Transverse colon (tissue), 4 donors: ENCODE measurements at regions not wholly inside any gene's neighbourhood (a gene's known extent, or its start where the extent isn't known, plus 50 kb on each side); places are given as distances from the start of the nearest gene placed in this dataset.

Source experiments
- DNase-seq: peaks from one replicate; pipeline ENCODE4 v3.0.0-alpha.2; 2019
- H3K27ac ChIP-seq, 4 donors: fragments of 200-600 bp; sonication (generic); 2 replicates each; pipeline ENCODE4 v1.5.1; 2016 to 2018; ENCODE audit warnings: inconsistent platforms in 4 of 4
- H3K27me3 ChIP-seq: fragments of 200-600 bp; sonication (generic); 2 replicates; pipeline ENCODE4 v1.5.1; 2017; ENCODE audit warnings: inconsistent platforms
- H3K36me3 ChIP-seq, 4 donors: fragments of 200-600 bp; sonication (generic); 2 replicates each; pipeline ENCODE4 v1.5.1; 2017 to 2019; ENCODE audit warnings: inconsistent platforms in 4 of 4
- H3K4me1 ChIP-seq, 4 donors: fragments of 200-600 bp; sonication (generic); 2 replicates each; pipeline ENCODE4 v1.5.1; 2017 to 2020; ENCODE audit warnings: inconsistent platforms in 4 of 4
- H3K4me3 ChIP-seq, 4 donors: fragments of 200-600 bp; sonication (generic); 1 replicate in 1 of 4; 2 replicates in 3 of 4; pipeline versions ENCODE4 v1.5.1 to v1.6.1; 2017 to 2019; ENCODE audit warnings: inconsistent platforms in 4 of 4
- H3K9me3 ChIP-seq, 2 donors: fragments of 200-600 bp; sonication (generic); 2 replicates each; pipeline ENCODE4 v1.5.1; 2017 to 2019; ENCODE audit warnings: inconsistent platforms in 2 of 2
- EP300 ChIP-seq: sonication (generic); formaldehyde crosslinking; IDR thresholded peaks from one replicate; pipeline ENCODE4 v1.6.1; 2017; ENCODE audit warnings: antibody characterized with exemption, low read depth
- POLR2A ChIP-seq: fragments of 450-650 bp; IDR thresholded peaks from one replicate; pipeline ENCODE4 v1.6.1; 2016; ENCODE audit warnings: antibody characterized with exemption, mild to moderate bottlenecking, moderate library complexity
- POLR2AphosphoS5 ChIP-seq, 3 donors: sonication (generic); formaldehyde crosslinking; IDR thresholded peaks; one replicate each; pipeline ENCODE4 v1.6.1; 2016; ENCODE audit warnings: antibody characterized with exemption in 3 of 3
- WGBS, 2 donors: methylation state at CpG; one replicate each; pipeline ENCODE4 v1.1.5; 2018; ENCODE audit warnings: low coverage in 1 of 2; 5-methylcytosine and 5-hydroxymethylcytosine counted together
- in situ Hi-C, 4 donors: fragments of 200-750 bp; cut with MboI; loops; one replicate each; pipeline versions ENCODE4 v1.15.0 to v1.15.1; 2017; ENCODE audit warnings: low sequenced_read_pairs in 3 of 4, low pct_ligation_motif_present in 1 of 4, low pct_unique_long_range_greater_than_20kb in 1 of 4
- intact Hi-C: fragments of 100-400 bp; cut with DNase I; formaldehyde crosslinking; loops from one replicate; pipeline ENCODE4 v1.15.1; 2023; ENCODE audit warnings: low total_unique reads
- TF ChIP-seq, protein P1 (sequence below), 5 experiments: fragments of 200-600 bp in 3 of 5; fragments of 450-650 bp in 2 of 5; sonication (generic) in 3 of 5; IDR thresholded peaks; 1 replicate in 2 of 5; 2 replicates in 3 of 5; pipeline ENCODE4 v1.5.1; 2016 to 2017; ENCODE audit warnings: antibody characterized with exemption in 5 of 5, inconsistent platforms in 3 of 5, mild to moderate bottlenecking in 2 of 5, moderate library complexity in 1 of 5

- TF ChIP-seq POLR2A, result no peak
- TF ChIP-seq, protein P1, sequence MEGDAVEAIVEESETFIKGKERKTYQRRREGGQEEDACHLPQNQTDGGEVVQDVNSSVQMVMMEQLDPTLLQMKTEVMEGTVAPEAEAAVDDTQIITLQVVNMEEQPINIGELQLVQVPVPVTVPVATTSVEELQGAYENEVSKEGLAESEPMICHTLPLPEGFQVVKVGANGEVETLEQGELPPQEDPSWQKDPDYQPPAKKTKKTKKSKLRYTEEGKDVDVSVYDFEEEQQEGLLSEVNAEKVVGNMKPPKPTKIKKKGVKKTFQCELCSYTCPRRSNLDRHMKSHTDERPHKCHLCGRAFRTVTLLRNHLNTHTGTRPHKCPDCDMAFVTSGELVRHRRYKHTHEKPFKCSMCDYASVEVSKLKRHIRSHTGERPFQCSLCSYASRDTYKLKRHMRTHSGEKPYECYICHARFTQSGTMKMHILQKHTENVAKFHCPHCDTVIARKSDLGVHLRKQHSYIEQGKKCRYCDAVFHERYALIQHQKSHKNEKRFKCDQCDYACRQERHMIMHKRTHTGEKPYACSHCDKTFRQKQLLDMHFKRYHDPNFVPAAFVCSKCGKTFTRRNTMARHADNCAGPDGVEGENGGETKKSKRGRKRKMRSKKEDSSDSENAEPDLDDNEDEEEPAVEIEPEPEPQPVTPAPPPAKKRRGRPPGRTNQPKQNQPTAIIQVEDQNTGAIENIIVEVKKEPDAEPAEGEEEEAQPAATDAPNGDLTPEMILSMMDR (IDR thresholded peaks at IDR 0.05), result no peak
- TF ChIP-seq EP300, result no peak
- TF ChIP-seq POLR2AphosphoS5 (IDR thresholded peaks at IDR 0.05), result no peak
- Histone ChIP-seq H3K36me3 (no peaks in the 10 kb centered on the region), H3K9me3 (peaks cover 3 to 8% of the 10 kb centered on the region in 2 donors), H3K27me3 (no peaks in the 10 kb centered on the region), H3K4me1 (peaks cover 0 to 9% (median 0%) of the 10 kb centered on the region in 4 donors), H3K27ac (no peak overlapping the region), H3K4me3 (no peak overlapping the region)
- no peak for DNase-seq
- WGBS, 2 donors, result 84 to 86% methylated on average over 3 to 4 of the region's 4 CpGs
- in situ Hi-C loops, result no loop called here
- intact Hi-C loops, result no loop called here
Observed at GRCh38 chr6:169153401-169153800, 100.2 kb downstream of the THBS2 start.

GRCh38 chr6:169146521-169146920, 107.1 kb downstream of the THBS2 start:
- H3K27ac ChIP-seq, result peak overlapping the region in 2 of 4 donors; percentile 8 to 35

GRCh38 chr6:169145991-169146501, 107.6 kb downstream of the THBS2 start:
- 38 to 65% methylated on average over 1 to 10 of the region's 10 CpGs for WGBS, 2 donors
- Histone ChIP-seq H3K9me3 (peaks cover 3 to 8% of the 10 kb centered on the region in 2 donors), H3K4me3 (no peak overlapping the region), H3K27me3 (no peaks in the 10 kb centered on the region), H3K4me1 (peaks cover 0 to 15% (median 4%) of the 10 kb centered on the region in 4 donors), H3K27ac (peak overlapping the region in 2 of 4 donors; percentile 8 to 35), H3K36me3 (no peaks in the 10 kb centered on the region)
- DNase-seq, result no peak
- TF ChIP-seq POLR2AphosphoS5 (IDR thresholded peaks at IDR 0.05) (peak in 2 of 3 donors; percentile 17 to 24), EP300 (no peak)
- TF ChIP-seq, protein P1 (IDR thresholded peaks at IDR 0.05), result no peak
- in situ Hi-C loops, result no loop called here
- intact Hi-C loops, result no loop called here

More at GRCh38 chr6:169146521-169146920, 107.1 kb downstream of the THBS2 start:
- Histone ChIP-seq H3K4me3 (no peak overlapping the region), H3K4me1 (peaks cover 0 to 12% (median 2%) of the 10 kb centered on the region in 4 donors), H3K27me3 (no peaks in the 10 kb centered on the region), H3K9me3 (peaks cover 3 to 8% of the 10 kb centered on the region in 2 donors), H3K36me3 (no peaks in the 10 kb centered on the region)
- WGBS, 2 donors, result 55 to 75% methylated on average over 2 of the region's 2 CpGs
- in situ Hi-C loops (no loop called here), intact Hi-C loops (no loop called here)
- TF ChIP-seq, protein P1 (IDR thresholded peaks at IDR 0.05), result no peak
- TF ChIP-seq POLR2A (no peak), POLR2AphosphoS5 (IDR thresholded peaks at IDR 0.05) (no peak), EP300 (no peak)
- DNase-seq, result no peak

DNA sequence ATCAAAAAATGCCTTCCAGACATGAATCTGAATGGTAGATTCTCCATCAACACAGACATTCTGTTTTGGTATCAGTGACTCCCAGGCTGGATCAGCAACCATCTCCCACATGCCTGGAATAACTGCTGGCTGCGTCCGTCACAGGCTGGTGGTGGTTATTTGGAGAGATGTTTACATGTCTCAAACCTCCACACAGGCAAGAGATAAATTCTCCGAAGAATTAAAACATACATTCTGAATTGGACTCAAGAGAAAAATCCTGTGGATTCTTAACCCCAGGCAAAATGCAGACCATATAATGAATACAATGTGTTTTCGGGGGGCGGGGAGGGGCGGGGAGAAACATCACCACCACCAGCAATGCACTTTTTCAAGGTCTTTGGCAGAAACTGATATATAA, 108.2 kb downstream of the THBS2 start:
- TF ChIP-seq POLR2AphosphoS5 (IDR thresholded peaks at IDR 0.05), result no peak
- TF ChIP-seq, protein P1 (IDR thresholded peaks at IDR 0.05), result no peak
- no peak for TF ChIP-seq EP300
- TF ChIP-seq POLR2A, result no peak
- H3K9me3 ChIP-seq, result peaks cover 3 to 8% of the 10 kb centered on the region in 2 donors
- in situ Hi-C loops, result no loop called here
- no peak for DNase-seq
- H3K27me3 ChIP-seq, result no peaks in the 10 kb centered on the region
- peaks cover 0 to 15% (median 5%) of the 10 kb centered on the region in 4 donors for H3K4me1 ChIP-seq
- no peaks in the 10 kb centered on the region for H3K36me3 ChIP-seq
- H3K27ac ChIP-seq, result peak overlapping the region in 3 of 4 donors; percentile 8 to 36 (median 35)
- 56 to 67% methylated on average over 4 to 6 of the region's 6 CpGs for WGBS, 2 donors
- intact Hi-C loops, result no loop called here
- H3K4me3 ChIP-seq, result no peak overlapping the region
